ENCODE measurements at regions not wholly inside any gene's neighbourhood (a gene's known extent, or its start where the extent isn't known, plus 50 kb on each side); places are given as distances from the start of the nearest gene placed in this dataset.

- TF ChIP-seq CTCF (IDR thresholded peaks at IDR 0.05) = no peak
Observed at GRCh38 chrX:16376056-16376455, 208.8 kb downstream of the MAGEB17 start.

- TF ChIP-seq CTCF (IDR thresholded peaks at IDR 0.05) = no peak
Observed at GRCh38 chrX:16386126-16386525, 218.8 kb downstream of the MAGEB17 start.

DNA sequence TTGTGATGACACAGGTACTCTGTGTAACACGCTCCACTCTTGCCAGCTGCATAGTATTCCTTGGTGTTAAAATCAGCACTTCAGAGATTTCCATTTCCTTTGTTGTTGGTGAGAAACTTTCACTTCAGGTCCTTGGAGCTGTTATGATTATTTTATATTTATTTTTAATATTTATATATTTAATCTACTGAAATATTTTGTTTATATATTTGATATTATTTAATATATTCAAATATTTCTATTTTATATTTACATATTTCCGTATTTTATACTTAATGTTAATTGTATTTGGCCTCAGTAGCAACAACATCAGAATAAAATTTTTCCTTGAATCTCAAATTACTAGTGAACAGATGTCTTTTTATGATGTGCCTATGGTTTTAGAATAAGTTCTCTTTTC lies 225.3 kb downstream of the MAGEB17 start:
- no peak for TF ChIP-seq CTCF (IDR thresholded peaks at IDR 0.05)

DNA sequence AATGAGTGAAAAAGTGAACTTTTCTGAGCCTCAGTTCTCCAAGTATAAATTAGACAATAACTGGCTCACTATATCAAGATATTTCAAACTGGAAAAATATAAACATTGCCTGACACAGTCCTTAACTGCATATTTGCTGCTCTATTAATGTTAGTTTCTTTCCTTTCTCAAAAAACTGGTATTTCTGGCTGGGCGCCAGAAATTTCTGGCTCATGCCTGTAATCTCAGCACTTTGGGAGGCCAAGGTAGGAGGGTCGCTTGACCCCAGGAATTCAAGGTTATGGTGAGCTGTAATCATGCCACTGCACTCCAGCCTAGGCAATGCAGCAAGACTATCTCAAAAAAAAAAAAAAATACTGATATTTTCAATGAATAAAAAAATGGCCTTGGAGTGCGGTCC lies 227.0 kb downstream of the MAGEB17 start:
- TF ChIP-seq CTCF (IDR thresholded peaks at IDR 0.05) = no peak

- no peak for TF ChIP-seq CTCF (IDR thresholded peaks at IDR 0.05)
Observed at GRCh38 chrX:16403808-16404207, 236.5 kb downstream of the MAGEB17 start.

GRCh38 chrX:16416588-16416987 lies 233.4 kb upstream of the S100G start:
- TF ChIP-seq CTCF (IDR thresholded peaks at IDR 0.05) = no peak

DNA sequence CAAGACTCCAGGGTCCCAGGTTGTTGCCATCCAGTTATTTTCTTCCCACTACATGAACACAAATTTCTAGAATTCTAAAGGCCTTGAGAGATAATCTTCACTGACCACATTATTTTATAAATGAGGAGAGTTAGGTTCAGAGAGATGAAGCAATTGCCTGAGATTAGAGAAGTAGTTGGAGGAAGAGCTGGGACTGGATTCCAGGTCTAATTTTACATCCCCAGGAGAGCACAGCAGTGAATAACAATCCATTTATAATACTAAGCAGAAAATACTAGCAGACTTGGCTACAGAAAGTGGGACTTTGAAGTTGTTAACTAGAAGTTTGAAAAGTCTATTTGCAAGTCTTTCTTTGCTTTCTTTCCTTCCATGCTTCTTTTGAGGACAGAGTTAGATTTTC lies 231.3 kb upstream of the S100G start:
- no peak for TF ChIP-seq CTCF (IDR thresholded peaks at IDR 0.05)

GRCh38 chrX:16427668-16428067 lies 222.3 kb upstream of the S100G start:
- no peak for TF ChIP-seq CTCF (IDR thresholded peaks at IDR 0.05)

Measured in LNCAP (cell line).